ENCODE measurements at regions not wholly inside any gene's neighbourhood (a gene's known extent, or its start where the extent isn't known, plus 50 kb on each side); places are given as distances from the start of the nearest gene placed in this dataset.

- WGBS (ENCODE audit: insufficient coverage, low coverage, missing lambda C conversion rate): 7% methylated on average over 3 of the region's 3 CpGs
- H3K79me2 ChIP-seq (ENCODE audit: control insufficient read depth, insufficient read depth, low read length): no peaks in the 10 kb centered on the region
- H4K20me1 ChIP-seq (replicated peaks; ENCODE audit: control insufficient read depth, insufficient read depth, low read length): no peaks in the 10 kb centered on the region
- no peaks in the 10 kb centered on the region for H3K9me1 ChIP-seq (ENCODE audit: control insufficient read depth, insufficient read depth, low read length)
- H3K36me3 ChIP-seq (ENCODE audit: control insufficient read depth, insufficient read depth, low read length): no peaks in the 10 kb centered on the region
- in situ Hi-C loops (cut with MboI) (loop anchor here (25.0 kb wide), 1 partner anchor 1482 kb away; no protein-coding TSS in a partner anchor), intact Hi-C loops (cut with micrococcal nuclease) (no loop called here)
- no peaks in the 10 kb centered on the region for H3K9me3 ChIP-seq (replicated peaks; ENCODE audit: control insufficient read depth, insufficient read depth, low read depth, low read length)
- H3K4me3 ChIP-seq: no peak overlapping the region
- H2AFZ ChIP-seq (ENCODE audit: low read depth, low read length): no peak overlapping the region
- ChIA-PET POLR2A (no interaction called here), CTCF (ENCODE audit: low intra/inter-chr PET ratio) (no interaction called here)
- no peak overlapping the region for H3K9ac ChIP-seq (ENCODE audit: insufficient read depth in 1 of 2, low read depth in 2 of 2, low read length in 2 of 2)
- H3K27ac ChIP-seq (ENCODE audit: extremely low read depth, low read depth, low read length): no peak overlapping the region
- H3K4me2 ChIP-seq (ENCODE audit: insufficient read depth, low read length): no peak overlapping the region
- no TSS peak for BruUV-seq (replicated peaks)
- no peak for DNase-seq (ENCODE audit: extremely low read depth in 1 of 4, low spot score in 3 of 4)
- H3K27me3 ChIP-seq (ENCODE audit: control insufficient read depth in 2 of 2, insufficient read depth in 2 of 2, low read length in 2 of 2): peaks cover 0 to 4% of the 10 kb centered on the region in 2 experiments; a peak in 3 of 5 replicates
- no peaks in the 10 kb centered on the region; a peak in 1 of 5 replicates for H3K4me1 ChIP-seq (replicated peaks in 1 of 2; ENCODE audit: control insufficient read depth in 2 of 2, insufficient read depth in 2 of 2, low read length in 2 of 2)
- no peak for ATAC-seq
- no peak for TF ChIP-seq HOMEZ (CRISPR knock-in tag; IDR thresholded peaks at IDR 0.05)
- no peak for FAIRE-seq
Measured at GRCh38 chr14:34169561-34169960, 218.7 kb upstream of the EGLN3 start.

GRCh38 chr14:34168656-34169055 is 217.8 kb upstream of the EGLN3 start:
- Histone ChIP-seq H3K27ac (ENCODE audit: extremely low read depth, low read depth, low read length) (no peak overlapping the region), H3K4me2 (ENCODE audit: insufficient read depth, low read length) (no peak overlapping the region), H3K4me1 (replicated peaks in 1 of 2; ENCODE audit: control insufficient read depth in 2 of 2, insufficient read depth in 2 of 2, low read length in 2 of 2) (no peaks in the 10 kb centered on the region; a peak in 1 of 5 replicates), H3K9me1 (ENCODE audit: control insufficient read depth, insufficient read depth, low read length) (no peaks in the 10 kb centered on the region), H3K9ac (ENCODE audit: insufficient read depth in 1 of 2, low read depth in 2 of 2, low read length in 2 of 2) (no peak overlapping the region), H2AFZ (ENCODE audit: low read depth, low read length) (no peak overlapping the region), H3K79me2 (ENCODE audit: control insufficient read depth, insufficient read depth, low read length) (no peaks in the 10 kb centered on the region), H3K36me3 (ENCODE audit: control insufficient read depth, insufficient read depth, low read length) (no peaks in the 10 kb centered on the region), H3K27me3 (ENCODE audit: control insufficient read depth in 2 of 2, insufficient read depth in 2 of 2, low read length in 2 of 2) (peaks cover 0 to 4% of the 10 kb centered on the region in 2 experiments; a peak in 3 of 5 replicates), H3K4me3 (no peak overlapping the region), H4K20me1 (replicated peaks; ENCODE audit: control insufficient read depth, insufficient read depth, low read length) (no peaks in the 10 kb centered on the region), H3K9me3 (replicated peaks; ENCODE audit: control insufficient read depth, insufficient read depth, low read depth, low read length) (no peaks in the 10 kb centered on the region)
- intact Hi-C loops (cut with micrococcal nuclease) (no loop called here), in situ Hi-C loops (cut with MboI) (loop anchor here (25.0 kb wide), 1 partner anchor 1481 kb away; no protein-coding TSS in a partner anchor)
- DNase-seq (ENCODE audit: extremely low read depth in 1 of 4, low spot score in 3 of 4) (no peak), ATAC-seq (no peak), FAIRE-seq (no peak)
- CTCF ChIA-PET (ENCODE audit: low intra/inter-chr PET ratio): interaction anchor here (0.6 kb wide), 1 partner anchor 24 kb away, joined by 5 read pairs; no protein-coding TSS in a partner anchor
- POLR2A ChIA-PET: no interaction called here
- no peak for TF ChIP-seq PURB (CRISPR knock-in tag; IDR thresholded peaks at IDR 0.05; ENCODE audit: low read depth)
- no peak for TF ChIP-seq STAT5B (CRISPR knock-in tag; IDR thresholded peaks at IDR 0.05)
- no peak for TF ChIP-seq TAF15 (IDR thresholded peaks at IDR 0.05; ENCODE audit: low read depth, low read length)
- TF ChIP-seq ETS2 (tag; IDR thresholded peaks at IDR 0.05; ENCODE audit: borderline replicate concordance, poor library complexity, severe bottlenecking): no peak
- TF ChIP-seq EP400 (IDR thresholded peaks at IDR 0.05): no peak
- no peak for TF ChIP-seq SRSF3 (IDR thresholded peaks at IDR 0.05; ENCODE audit: insufficient read depth, low read length)
- whole genome bisulfite sequencing (ENCODE audit: insufficient coverage, low coverage, missing lambda C conversion rate): 0% methylated on average over 8 of the region's 8 CpGs
- no TSS peak for BruUV-seq (replicated peaks)

Data from K562 (cell line).